ENCODE measurements at regions not wholly inside any gene's neighbourhood (a gene's known extent, or its start where the extent isn't known, plus 50 kb on each side); places are given as distances from the start of the nearest gene placed in this dataset.

GRCh38 chr3:3560591-3561311 is 238.5 kb upstream of the LRRN1 start:
- DNase-seq: peak; percentile 18

GRCh38 chr3:3559786-3560185 is 239.4 kb upstream of the LRRN1 start:
- DNase-seq: no peak

GRCh38 chr3:3556078-3556477 is 243.2 kb upstream of the LRRN1 start:
- no peak for DNase-seq

DNA sequence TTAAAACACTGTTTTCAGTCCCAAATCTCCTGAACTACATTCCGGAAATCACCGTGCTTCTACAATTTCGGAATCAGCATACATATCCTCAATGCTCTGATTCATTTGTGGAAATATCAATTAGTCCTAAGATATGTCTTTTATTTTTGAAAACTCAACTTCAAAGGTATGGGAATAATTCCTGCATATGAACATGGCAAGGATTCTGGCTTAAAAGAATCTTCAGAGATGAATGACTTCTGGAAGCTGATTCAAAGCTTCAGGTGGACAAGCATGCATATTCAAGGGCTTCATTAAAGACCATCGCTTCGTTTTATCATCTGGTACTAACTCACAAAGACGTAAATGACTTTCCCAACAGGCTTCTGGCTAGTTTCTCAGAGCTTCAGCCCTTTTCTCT is 246.0 kb upstream of the LRRN1 start:
- DNase-seq: no peak

DNA sequence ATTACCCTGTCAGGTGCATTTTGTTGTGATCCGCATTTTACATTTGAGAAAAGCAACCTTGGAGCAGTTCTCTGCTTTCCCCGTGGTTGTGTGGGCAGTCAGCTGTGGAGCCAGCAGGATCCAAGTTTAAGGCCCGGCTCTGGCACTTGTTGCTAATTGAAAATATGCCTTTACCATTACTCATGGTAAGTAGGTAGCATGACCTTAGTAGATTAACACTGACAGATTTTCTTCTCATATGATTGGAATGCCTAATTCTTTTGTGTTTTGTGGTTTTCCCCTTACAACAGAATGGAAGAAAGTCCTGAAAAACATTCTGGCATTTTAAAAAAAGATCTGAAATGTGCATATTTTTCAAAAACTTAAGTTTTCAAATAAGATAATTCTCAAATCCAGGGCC is 246.5 kb upstream of the LRRN1 start:
- DNase-seq: no peak

DNA sequence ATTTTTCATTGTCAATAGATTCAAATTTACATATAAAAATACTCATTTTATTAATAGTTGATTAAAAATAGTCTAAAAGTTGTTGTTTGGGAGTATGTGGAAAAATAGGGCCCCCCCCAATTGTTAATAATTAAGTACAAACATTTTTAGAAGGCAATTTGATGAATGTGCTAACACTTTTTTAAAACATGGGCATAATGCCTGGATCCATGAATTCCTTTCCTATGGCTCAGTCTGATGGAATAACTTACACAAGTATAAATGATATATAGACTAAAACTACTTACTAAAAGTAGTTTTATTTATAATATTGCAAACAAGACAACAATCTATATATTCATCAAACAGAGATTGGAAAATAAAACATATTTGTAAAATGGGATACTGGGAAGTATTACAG is 247.2 kb upstream of the LRRN1 start:
- no peak for DNase-seq

- DNase-seq: no peak
These were observed 253.9 kb upstream of the LRRN1 start for GRCh38 chr3:3545360-3545759.

DNA sequence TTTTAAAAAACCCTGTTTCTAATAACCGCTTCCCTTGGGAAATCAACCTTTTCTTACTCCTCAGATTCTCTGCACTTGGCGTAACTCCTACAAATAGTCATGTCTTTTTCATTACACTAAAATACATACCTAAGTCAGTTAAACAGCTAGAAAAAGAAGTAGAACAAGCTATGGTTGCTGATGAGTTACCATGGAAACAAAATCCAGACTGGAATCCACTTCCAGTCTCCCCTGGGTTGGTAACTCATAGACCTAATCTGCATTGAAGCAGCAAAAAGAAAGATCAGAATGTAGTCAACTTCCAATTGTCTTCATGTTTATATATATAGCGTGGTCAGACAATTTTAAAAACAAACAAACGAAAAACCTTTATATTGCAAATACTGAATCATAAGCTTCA is 260.8 kb upstream of the LRRN1 start:
- no peak for DNase-seq

- DNase-seq: no peak
These were observed 266.7 kb upstream of the LRRN1 start for GRCh38 chr3:3532508-3532907.

- DNase-seq: no peak
These were observed 267.8 kb upstream of the LRRN1 start for GRCh38 chr3:3531476-3531875.

DNA sequence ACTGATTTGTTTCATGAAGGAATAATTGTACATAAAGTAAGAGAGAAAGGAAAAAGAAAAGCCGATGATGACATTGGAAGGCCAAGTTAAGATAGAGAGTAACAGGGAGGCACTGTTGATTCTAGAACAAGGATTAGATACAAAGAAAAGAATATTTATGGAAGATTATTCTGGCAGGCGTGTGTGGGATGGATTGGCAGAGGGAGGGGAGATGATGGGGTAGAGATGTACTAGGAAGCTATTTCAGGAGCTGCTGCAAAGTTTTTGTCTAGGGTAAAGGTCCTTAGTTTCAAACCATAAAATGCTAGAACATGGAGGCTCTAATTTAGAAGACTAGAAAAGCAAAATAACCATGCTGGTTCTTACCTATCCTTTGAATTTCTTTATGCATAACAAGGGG is 280.0 kb upstream of the LRRN1 start:
- no peak for DNase-seq

DNA sequence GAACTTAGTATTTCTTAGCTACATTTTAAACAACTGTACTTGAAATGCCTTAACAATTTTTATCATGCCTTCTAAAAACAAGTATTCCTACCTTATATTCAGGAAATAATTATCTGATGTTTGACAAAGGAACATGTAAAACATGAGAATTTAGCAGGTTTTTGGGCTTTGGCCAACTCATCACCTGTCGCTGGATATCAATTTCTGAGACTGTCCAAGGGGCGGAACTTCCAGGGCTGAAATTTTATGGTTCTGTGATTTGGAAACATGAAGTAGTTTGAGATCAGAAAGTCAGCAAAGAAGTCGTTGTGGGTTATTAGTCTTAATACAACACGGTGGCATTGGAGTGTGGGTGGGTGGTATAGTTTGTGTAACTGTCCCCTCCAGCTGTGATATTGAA is 282.2 kb upstream of the LRRN1 start:
- no peak for DNase-seq

DNA sequence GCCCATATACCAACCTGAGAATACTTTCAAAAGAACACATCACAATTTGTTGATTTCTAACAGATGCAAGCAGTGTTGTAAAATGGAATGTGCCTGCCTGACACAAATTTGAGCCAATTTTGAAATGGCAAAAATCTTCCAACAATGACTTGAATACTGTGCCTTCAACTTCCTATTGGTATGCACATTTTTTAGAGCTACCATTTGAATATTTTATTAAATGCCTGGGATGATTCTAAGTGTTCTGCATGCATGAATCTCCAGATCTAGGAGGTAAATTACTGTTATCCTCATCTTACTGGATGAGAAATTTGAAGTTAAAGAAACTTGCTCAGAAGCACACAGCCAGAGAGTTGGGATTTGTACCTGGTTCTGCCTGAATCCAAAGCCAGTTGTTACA is 282.8 kb upstream of the LRRN1 start:
- DNase-seq: no peak

DNA sequence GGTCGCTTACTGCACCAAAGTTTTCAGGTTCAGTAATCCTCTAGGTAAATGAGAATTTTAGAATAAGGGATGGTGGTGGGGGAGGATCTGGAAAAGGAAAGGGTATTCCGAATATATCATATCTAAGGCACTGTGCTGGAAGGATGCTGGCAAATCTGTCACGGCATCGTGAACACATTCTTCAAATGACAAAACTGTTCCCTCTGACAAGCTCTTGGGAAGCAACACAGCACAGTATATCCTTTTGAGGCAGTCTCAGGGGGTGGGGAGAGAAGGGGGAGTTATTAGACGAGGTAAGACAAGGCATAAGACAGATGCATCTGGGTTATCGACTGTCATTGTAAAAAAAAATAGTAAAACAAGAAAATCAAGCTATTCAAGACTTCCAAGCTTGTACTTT is 289.6 kb upstream of the LRRN1 start:
- DNase-seq: no peak

GRCh38 chr3:3504686-3505085 is 294.5 kb upstream of the LRRN1 start:
- DNase-seq: peak; percentile 28

DNA sequence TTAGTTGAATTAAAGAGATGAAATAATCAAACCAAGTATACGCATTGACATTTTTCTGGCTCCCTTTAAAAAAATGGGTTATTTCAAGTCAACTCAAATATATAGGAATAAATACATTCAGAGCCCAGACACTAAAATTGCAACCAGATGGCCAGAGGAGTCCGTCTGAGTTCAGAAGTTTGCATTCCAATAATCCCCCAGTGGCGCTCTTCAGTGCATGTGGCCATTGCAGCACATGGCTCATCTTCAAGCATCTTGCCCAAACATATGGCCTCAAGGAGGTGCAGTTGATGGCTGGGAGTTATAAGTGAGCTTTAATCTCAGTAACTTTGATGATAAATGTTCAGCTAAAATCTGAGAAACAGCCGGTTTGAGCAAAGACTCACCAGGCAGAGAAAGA is 295.8 kb upstream of the LRRN1 start:
- DNase-seq: peak; percentile 53

- DNase-seq: no peak
These were observed 299.2 kb upstream of the LRRN1 start for GRCh38 chr3:3499987-3500386.

DNA sequence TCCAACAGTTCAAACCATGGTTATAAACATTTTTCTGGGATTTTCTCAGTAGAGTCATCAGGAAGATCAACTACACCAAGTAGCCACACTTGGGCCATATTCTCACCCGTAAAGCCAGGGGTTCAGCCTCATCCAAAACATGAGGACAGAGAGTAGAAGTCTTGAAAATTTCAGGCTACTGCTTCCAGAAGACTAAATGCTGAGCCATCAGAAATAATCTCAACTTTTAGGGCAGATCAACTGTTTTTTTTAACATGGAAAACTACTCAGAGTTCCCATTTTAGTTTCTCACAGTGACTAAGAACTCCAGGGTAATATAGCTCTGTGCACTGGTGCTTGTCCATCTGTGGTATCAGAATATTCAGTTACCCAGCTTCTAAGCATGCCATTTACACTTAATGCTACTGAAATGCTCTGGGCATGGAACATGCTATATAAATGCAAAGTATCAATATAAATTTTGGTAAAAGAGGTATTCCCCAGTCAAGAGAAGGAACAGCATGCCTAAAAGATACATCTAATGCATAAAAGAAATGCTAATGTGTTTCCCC is 300.1 kb upstream of the LRRN1 start:
- DNase-seq: no peak

DNA sequence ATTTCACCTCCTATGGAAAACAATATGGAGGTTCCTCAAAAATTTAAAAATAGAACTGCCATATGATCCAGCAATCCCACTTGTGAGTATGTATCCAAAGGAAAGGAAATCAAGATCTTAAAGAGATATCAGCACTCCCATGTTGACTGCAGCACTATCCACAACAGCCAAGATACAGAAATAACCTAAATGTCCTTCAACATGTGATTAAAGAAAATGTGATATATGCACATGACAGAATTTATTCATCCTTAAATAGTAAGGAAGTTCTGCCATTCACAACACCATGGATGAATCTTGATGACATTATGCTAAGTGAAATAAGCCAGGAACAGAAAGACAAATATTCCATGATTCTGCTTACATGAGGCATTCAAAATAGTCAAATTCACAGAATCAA is 303.6 kb upstream of the LRRN1 start:
- no peak for DNase-seq

GRCh38 chr3:3476669-3477068 is 297.2 kb upstream of the CRBN start:
- DNase-seq: no peak

DNA sequence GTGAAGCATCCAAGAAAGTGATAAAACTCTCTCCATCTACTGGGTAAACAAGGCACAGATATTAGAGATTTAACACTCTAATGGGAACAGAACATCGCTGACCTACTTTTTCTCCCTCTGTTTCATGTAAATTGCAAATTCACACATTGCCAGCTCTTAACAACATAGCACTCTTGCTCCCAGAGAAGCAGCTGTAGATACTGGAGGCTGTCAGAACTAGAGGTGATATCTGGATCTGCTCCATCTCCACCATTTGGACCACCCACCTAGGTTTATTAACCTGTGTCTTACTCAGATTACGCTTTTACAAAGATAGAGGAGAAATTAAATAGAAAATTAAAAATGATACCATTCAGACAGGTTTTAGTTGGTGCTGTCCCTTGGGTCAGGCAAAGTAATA is 289.1 kb upstream of the CRBN start:
- no peak for DNase-seq

DNA sequence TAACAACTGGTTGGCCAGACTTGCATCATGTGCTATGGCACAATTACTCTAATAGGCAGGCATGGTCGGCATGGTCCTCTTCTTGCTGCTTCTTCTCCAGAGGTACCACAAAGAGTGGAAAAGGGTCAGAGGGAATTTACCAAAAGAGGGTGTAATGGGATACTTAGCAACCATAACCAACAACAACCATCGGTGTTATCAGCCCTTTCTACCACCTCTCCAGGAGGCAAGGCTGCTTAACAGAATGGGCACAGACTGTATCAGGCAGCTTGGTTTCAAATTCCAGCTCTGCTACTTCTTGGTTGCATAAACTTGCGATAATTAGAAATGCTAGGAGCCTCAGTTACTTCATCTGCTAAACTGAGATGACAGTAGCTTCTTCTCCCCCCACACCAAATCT is 284.6 kb upstream of the CRBN start:
- DNase-seq: no peak

GRCh38 chr3:3461317-3461716 is 281.8 kb upstream of the CRBN start:
- no peak for DNase-seq

DNA sequence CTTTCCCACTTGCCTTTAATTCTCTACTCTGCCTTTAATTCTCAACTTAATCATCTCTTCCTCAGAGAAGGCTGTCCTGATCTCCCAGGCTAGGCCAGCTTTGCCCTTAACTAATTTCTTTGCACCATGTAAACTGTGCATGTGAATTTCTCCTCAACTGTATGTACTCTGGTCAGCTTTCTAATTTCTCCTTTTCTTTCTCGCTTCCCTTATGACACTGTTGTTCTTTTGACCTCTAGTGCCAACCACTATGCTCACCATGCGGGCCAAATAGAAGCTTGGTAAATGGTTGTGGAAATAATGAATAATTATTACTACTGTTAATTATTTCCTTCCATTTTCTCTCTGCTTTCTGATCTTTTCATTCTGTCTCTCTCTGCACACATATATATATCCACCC is 269.0 kb upstream of the CRBN start:
- DNase-seq: no peak

Data from muscle of arm (tissue), 1 donor.